AG04450 (cell line): ENCODE measurements at regions not wholly inside any gene's neighbourhood (a gene's known extent, or its start where the extent isn't known, plus 50 kb on each side); places are given as distances from the start of the nearest gene placed in this dataset.

Source experiments
- CTCF ChIA-PET: fragments of 300-600, 350-600 bp; formaldehyde crosslinking; extraction: SDS; loops from one replicate; lab custom pipeline; 2022; ENCODE audit warnings: antibody characterized with exemption, inconsistent platforms; lab: Charles Lee
- POLR2A ChIA-PET: fragments of 350-600 bp; formaldehyde crosslinking; extraction: SDS; loops from one replicate; lab custom pipeline; 2021; ENCODE audit warnings: antibody characterized with exemption, inconsistent platforms; lab: Yijun Ruan, JAX
- DNase-seq: peaks from one replicate; pipeline ENCODE4 v3.0.0-alpha.2; 2011; ENCODE audit warnings: low read depth, low spot score
- H3K27ac ChIP-seq: one replicate; pipeline ENCODE4 v1.5.1; 2012; ENCODE audit warnings: low read depth, low read length, control low read depth
- H3K27me3 ChIP-seq: one replicate; pipeline ENCODE4 v1.6.0; 2012; ENCODE audit warnings: low read length; ENCODE audit not compliant: control insufficient read depth, insufficient read depth
- H3K4me3 ChIP-seq: 2 replicates; pipeline ENCODE4 v1.5.1; 2011; ENCODE audit warnings: mild to moderate bottlenecking, low read depth, low read length, control low read depth
- H3K9me3 ChIP-seq: 2 replicates; pipeline ENCODE4 v1.5.1; 2012; ENCODE audit warnings: low read length; ENCODE audit not compliant: control insufficient read depth, insufficient read depth
- TF ChIP-seq, protein P1 (sequence below): IDR thresholded peaks from 2 replicates; pipeline ENCODE4 v1.5.1; 2011; ENCODE audit warnings: low read depth, low read length, control low read depth, inconsistent platforms

DNA sequence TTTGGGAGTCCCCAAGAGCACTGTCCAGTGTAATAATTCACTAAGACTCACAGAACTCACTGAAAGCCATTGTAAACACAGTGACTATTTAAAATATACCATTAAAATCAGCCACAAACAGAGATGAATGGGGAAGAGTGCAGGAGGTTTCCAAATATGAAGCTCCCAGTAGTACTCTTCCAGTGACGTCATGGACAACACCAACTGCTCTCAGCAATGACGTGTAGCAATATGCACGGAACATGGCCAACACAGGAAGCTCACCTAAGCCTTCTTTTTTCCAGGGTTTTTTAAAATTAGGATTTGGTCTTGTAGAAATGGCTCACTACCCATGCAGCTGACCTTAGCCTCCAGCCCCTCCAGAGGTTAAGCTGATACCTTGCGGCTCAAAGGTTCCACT is 1224.1 kb upstream of the CADM2 start:
- no peak overlapping the region for H3K4me3 ChIP-seq
- POLR2A ChIA-PET: no interaction called here
- DNase-seq: no peak
- TF ChIP-seq, protein P1, sequence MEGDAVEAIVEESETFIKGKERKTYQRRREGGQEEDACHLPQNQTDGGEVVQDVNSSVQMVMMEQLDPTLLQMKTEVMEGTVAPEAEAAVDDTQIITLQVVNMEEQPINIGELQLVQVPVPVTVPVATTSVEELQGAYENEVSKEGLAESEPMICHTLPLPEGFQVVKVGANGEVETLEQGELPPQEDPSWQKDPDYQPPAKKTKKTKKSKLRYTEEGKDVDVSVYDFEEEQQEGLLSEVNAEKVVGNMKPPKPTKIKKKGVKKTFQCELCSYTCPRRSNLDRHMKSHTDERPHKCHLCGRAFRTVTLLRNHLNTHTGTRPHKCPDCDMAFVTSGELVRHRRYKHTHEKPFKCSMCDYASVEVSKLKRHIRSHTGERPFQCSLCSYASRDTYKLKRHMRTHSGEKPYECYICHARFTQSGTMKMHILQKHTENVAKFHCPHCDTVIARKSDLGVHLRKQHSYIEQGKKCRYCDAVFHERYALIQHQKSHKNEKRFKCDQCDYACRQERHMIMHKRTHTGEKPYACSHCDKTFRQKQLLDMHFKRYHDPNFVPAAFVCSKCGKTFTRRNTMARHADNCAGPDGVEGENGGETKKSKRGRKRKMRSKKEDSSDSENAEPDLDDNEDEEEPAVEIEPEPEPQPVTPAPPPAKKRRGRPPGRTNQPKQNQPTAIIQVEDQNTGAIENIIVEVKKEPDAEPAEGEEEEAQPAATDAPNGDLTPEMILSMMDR: no peak
- H3K27ac ChIP-seq: no peak overlapping the region
- H3K9me3 ChIP-seq: no peaks in the 10 kb centered on the region
- H3K27me3 ChIP-seq: no peaks in the 10 kb centered on the region
- CTCF ChIA-PET: no interaction called here

DNA sequence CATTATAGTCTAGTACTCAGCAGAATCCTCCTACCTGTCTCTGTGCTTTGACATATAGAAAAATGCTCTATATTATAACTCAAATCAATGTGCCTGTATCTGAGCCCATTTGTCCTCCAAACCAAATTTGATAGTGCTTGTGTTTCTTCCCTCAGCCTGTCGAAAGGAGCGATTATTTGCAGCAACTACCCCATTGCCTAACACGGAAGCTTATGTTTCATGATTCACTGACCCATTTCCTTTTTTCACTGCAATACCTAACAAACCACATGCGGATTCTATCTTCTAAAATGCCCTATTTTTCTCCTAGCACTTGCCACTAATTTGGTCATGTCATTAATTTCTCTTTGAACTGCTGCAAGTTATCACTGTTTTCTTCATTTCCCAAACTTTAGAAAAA is 1220.6 kb upstream of the CADM2 start:
- no peak overlapping the region for H3K4me3 ChIP-seq
- TF ChIP-seq, protein P1: no peak
- POLR2A ChIA-PET: no interaction called here
- no peaks in the 10 kb centered on the region for H3K27me3 ChIP-seq
- DNase-seq: no peak
- no peak overlapping the region for H3K27ac ChIP-seq
- CTCF ChIA-PET: no interaction called here
- no peaks in the 10 kb centered on the region for H3K9me3 ChIP-seq

- no peak for DNase-seq
- CTCF ChIA-PET: no interaction called here
- Histone ChIP-seq H3K27ac (no peak overlapping the region), H3K4me3 (no peak overlapping the region), H3K9me3 (no peaks in the 10 kb centered on the region), H3K27me3 (no peaks in the 10 kb centered on the region)
- POLR2A ChIA-PET: no interaction called here
- TF ChIP-seq, protein P1: no peak
Measured at GRCh38 chr3:83740504-83740903, 1218.3 kb upstream of the CADM2 start.

- Histone ChIP-seq H3K9me3 (peaks cover 10% of the 10 kb centered on the region), H3K27me3 (no peaks in the 10 kb centered on the region), H3K4me3 (no peak overlapping the region), H3K27ac (no peak overlapping the region)
- no peak for DNase-seq
- ChIA-PET CTCF (no interaction called here), POLR2A (no interaction called here)
- TF ChIP-seq, protein P1: no peak
Measured at GRCh38 chr3:83765956-83766355, 1192.8 kb upstream of the CADM2 start.

- no peak for DNase-seq
- Histone ChIP-seq H3K9me3 (peaks cover 10% of the 10 kb centered on the region), H3K4me3 (no peak overlapping the region), H3K27me3 (no peaks in the 10 kb centered on the region), H3K27ac (no peak overlapping the region)
- POLR2A ChIA-PET: no interaction called here
- TF ChIP-seq, protein P1: no peak
- CTCF ChIA-PET: no interaction called here
Measured at GRCh38 chr3:83769791-83770663, 1188.8 kb upstream of the CADM2 start.
